ENCODE measurements at regions not wholly inside any gene's neighbourhood (a gene's known extent, or its start where the extent isn't known, plus 50 kb on each side); places are given as distances from the start of the nearest gene placed in this dataset.
"Not testable (repeated sequence)": the region's sequence is repeated elsewhere in the genome, so short reads cannot be mapped to it uniquely, and the experiment has no call there.

- peak; percentile 42 for DNase-seq (ENCODE audit: low read depth)
- no peak for TF ChIP-seq CTCF (IDR thresholded peaks at IDR 0.05; ENCODE audit: insufficient read depth, low read depth, low read length, missing control alignments)
- H3K4me3 ChIP-seq (ENCODE audit: low read length), result no peak overlapping the region
Observed at GRCh38 chr6:4636881-4637224, 139.4 kb upstream of the CDYL start.

DNA sequence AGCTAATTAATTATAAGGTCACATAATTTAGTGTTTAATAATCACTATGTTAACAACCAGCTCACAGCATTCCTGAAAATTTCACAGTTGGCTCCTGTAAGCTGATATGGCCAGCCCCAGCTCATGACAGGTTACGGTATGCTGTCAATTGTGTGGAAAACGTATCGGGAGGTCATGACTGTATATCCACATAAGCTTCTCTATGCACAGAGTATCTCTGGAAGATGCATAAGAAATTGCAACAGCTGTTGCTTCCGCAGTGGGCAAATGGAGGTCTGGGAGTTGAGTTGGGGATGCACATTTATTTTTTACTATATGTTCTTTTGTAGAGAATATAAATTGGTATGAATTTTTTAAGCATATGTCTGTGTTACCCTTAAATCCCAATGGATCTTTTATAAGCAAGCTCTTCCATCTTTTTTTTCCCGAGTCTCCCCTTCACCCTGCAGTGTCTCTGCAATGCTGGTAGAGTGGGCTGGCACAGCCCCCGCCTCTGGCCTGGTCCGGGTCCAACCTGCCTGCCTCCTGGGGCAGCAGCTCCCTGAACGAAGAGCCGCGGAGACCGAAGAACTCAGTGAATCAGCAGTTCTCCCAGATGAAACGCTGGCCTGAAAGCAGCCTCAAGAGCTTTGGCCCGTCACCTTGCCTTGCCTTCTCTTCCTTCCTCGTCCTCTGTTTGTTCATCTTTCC lies 139.9 kb upstream of the CDYL start:
- DNase-seq (ENCODE audit: low read depth), result no peak
- H3K4me3 ChIP-seq (ENCODE audit: low read length), result no peak overlapping the region
- TF ChIP-seq CTCF (IDR thresholded peaks at IDR 0.05; ENCODE audit: insufficient read depth, low read depth, low read length, missing control alignments), result no peak

GRCh38 chr6:4635666-4636065 lies 140.5 kb upstream of the CDYL start:
- TF ChIP-seq CTCF (IDR thresholded peaks at IDR 0.05; ENCODE audit: insufficient read depth, low read depth, low read length, missing control alignments), result no peak
- peak; percentile 30 for DNase-seq (ENCODE audit: low read depth)

GRCh38 chr6:4632421-4632820 lies 143.8 kb upstream of the CDYL start:
- H3K4me3 ChIP-seq (ENCODE audit: low read length), result no peak overlapping the region
- no peak for TF ChIP-seq CTCF (IDR thresholded peaks at IDR 0.05; ENCODE audit: insufficient read depth, low read depth, low read length, missing control alignments)
- no peak for DNase-seq (ENCODE audit: low read depth)

More at GRCh38 chr6:4635666-4636065, 140.5 kb upstream of the CDYL start:
- H3K4me3 ChIP-seq (ENCODE audit: low read length), result no peak overlapping the region

- DNase-seq (ENCODE audit: low read depth); H3K4me3 ChIP-seq (ENCODE audit: low read length): not testable (repeated sequence)
Observed at GRCh38 chr6:4629789-4630188, 146.4 kb upstream of the CDYL start.

- no peak for DNase-seq (ENCODE audit: low read depth)
- no peak overlapping the region for H3K4me3 ChIP-seq (ENCODE audit: low read length)
- TF ChIP-seq CTCF (IDR thresholded peaks at IDR 0.05; ENCODE audit: insufficient read depth, low read depth, low read length, missing control alignments), result no peak
Observed at GRCh38 chr6:4625557-4625956, 150.6 kb upstream of the CDYL start.

DNA sequence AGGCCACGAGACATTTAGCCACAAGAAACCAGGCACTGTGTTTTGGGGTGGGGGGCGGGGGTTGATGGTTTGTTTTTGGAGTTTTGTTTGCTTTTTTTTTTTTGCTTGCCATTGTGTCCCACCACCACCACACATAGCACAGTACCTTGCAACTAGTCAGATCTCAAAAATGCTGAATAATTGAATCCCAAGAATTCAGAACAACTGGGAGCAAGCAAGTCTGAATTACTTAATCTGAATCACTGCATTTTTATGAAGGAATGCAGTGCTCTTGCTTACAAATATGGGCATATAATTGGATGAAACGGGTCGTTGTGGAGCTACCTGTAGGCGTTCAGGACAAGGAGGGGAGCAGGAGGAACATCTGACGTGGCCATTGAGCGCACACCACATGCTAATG lies 151.5 kb upstream of the CDYL start:
- no peak for DNase-seq (ENCODE audit: low read depth)
- no peak for TF ChIP-seq CTCF (IDR thresholded peaks at IDR 0.05; ENCODE audit: insufficient read depth, low read depth, low read length, missing control alignments)
- H3K4me3 ChIP-seq (ENCODE audit: low read length), result no peak overlapping the region

Measured in epithelial cell of esophagus (primary cell).